ENCODE measurements at regions not wholly inside any gene's neighbourhood (a gene's known extent, or its start where the extent isn't known, plus 50 kb on each side); places are given as distances from the start of the nearest gene placed in this dataset.

- DNase-seq: no peak
Observed at GRCh38 chr17:65444049-65444448, 117.4 kb downstream of the AXIN2 start.

GRCh38 chr17:65442691-65443090 lies 118.8 kb downstream of the AXIN2 start:
- DNase-seq: no peak

GRCh38 chr17:65442250-65442649 lies 119.2 kb downstream of the AXIN2 start:
- no peak for DNase-seq

- DNase-seq: no peak
Observed at GRCh38 chr17:65441053-65441605, 120.3 kb downstream of the AXIN2 start.

GRCh38 chr17:65438708-65439294 lies 122.6 kb downstream of the AXIN2 start:
- DNase-seq: no peak

- DNase-seq: no peak
Observed at GRCh38 chr17:65438173-65438572, 123.3 kb downstream of the AXIN2 start.

- no peak for DNase-seq
Observed at GRCh38 chr17:65436871-65437270, 124.6 kb downstream of the AXIN2 start.

- no peak for DNase-seq
Observed at GRCh38 chr17:65434878-65435277, 126.6 kb downstream of the AXIN2 start.

- no peak for DNase-seq
Observed at GRCh38 chr17:65434251-65434650, 127.2 kb downstream of the AXIN2 start.

- DNase-seq: no peak
Observed at GRCh38 chr17:65433592-65433991, 127.9 kb downstream of the AXIN2 start.

GRCh38 chr17:65433157-65433556 lies 128.3 kb downstream of the AXIN2 start:
- no peak for DNase-seq

- no peak for DNase-seq
Observed at GRCh38 chr17:65431116-65431515, 130.3 kb downstream of the AXIN2 start.

- DNase-seq: no peak
Observed at GRCh38 chr17:65430209-65430833, 131.1 kb downstream of the AXIN2 start.

- no peak for DNase-seq
Observed at GRCh38 chr17:65423346-65424140, 137.9 kb downstream of the AXIN2 start.

GRCh38 chr17:65418622-65419021 lies 142.8 kb downstream of the AXIN2 start:
- DNase-seq: no peak

- DNase-seq: no peak
Observed at GRCh38 chr17:65417406-65418221, 143.8 kb downstream of the AXIN2 start.

GRCh38 chr17:65415991-65416390 lies 145.5 kb downstream of the AXIN2 start:
- DNase-seq: no peak

- no peak for DNase-seq
Observed at GRCh38 chr17:65413390-65413789, 148.1 kb downstream of the AXIN2 start.

GRCh38 chr17:65409381-65409780 lies 152.1 kb downstream of the AXIN2 start:
- no peak for DNase-seq

GRCh38 chr17:65408050-65408449 lies 153.4 kb downstream of the AXIN2 start:
- DNase-seq: no peak

GRCh38 chr17:65407017-65407416 lies 154.4 kb downstream of the AXIN2 start:
- DNase-seq: no peak

GRCh38 chr17:65406552-65406951 lies 154.9 kb downstream of the AXIN2 start:
- DNase-seq: no peak

- DNase-seq: no peak
Observed at GRCh38 chr17:65405563-65405962, 155.9 kb downstream of the AXIN2 start.
